ENCODE measurements at regions not wholly inside any gene's neighbourhood (a gene's known extent, or its start where the extent isn't known, plus 50 kb on each side); places are given as distances from the start of the nearest gene placed in this dataset.
A peak's percentile ranks its signal among the peaks of the same experiment; 100 is the strongest.

GRCh38 chr2:63778391-63778790 is 63.3 kb upstream of the UGP2 start:
- in situ Hi-C loops (cut with HindIII; ENCODE audit: low sequenced_read_pairs), result no loop called here
- no peak for TF ChIP-seq CTCF (IDR thresholded peaks at IDR 0.05; ENCODE audit: low read depth, low read length)
- DNase-seq (ENCODE audit: low read depth, low spot score), result no peak
- no peak overlapping the region for H3K4me3 ChIP-seq (ENCODE audit: low read depth, low read length)

- in situ Hi-C loops (cut with HindIII; ENCODE audit: low sequenced_read_pairs), result no loop called here
- DNase-seq (ENCODE audit: low read depth, low spot score), result no peak
- no peak overlapping the region for H3K4me3 ChIP-seq (ENCODE audit: low read depth, low read length)
- TF ChIP-seq CTCF (IDR thresholded peaks at IDR 0.05; ENCODE audit: low read depth, low read length), result no peak
Measured at GRCh38 chr2:63780518-63781155, 61.1 kb upstream of the UGP2 start.

- H3K4me3 ChIP-seq (ENCODE audit: low read depth, low read length), result no peak overlapping the region
- in situ Hi-C loops (cut with HindIII; ENCODE audit: low sequenced_read_pairs), result no loop called here
- no peak for TF ChIP-seq CTCF (IDR thresholded peaks at IDR 0.05; ENCODE audit: low read depth, low read length)
- no peak for DNase-seq (ENCODE audit: low read depth, low spot score)
Measured at GRCh38 chr2:63784461-63784860, 57.2 kb upstream of the UGP2 start.

GRCh38 chr2:63785096-63785495 is 56.6 kb upstream of the UGP2 start:
- in situ Hi-C loops (cut with HindIII; ENCODE audit: low sequenced_read_pairs), result no loop called here
- DNase-seq (ENCODE audit: low read depth, low spot score), result no peak
- TF ChIP-seq CTCF (IDR thresholded peaks at IDR 0.05; ENCODE audit: low read depth, low read length), result no peak
- no peak overlapping the region for H3K4me3 ChIP-seq (ENCODE audit: low read depth, low read length)

GRCh38 chr2:63786471-63786870 is 55.2 kb upstream of the UGP2 start:
- no peak for DNase-seq (ENCODE audit: low read depth, low spot score)
- TF ChIP-seq CTCF (IDR thresholded peaks at IDR 0.05; ENCODE audit: low read depth, low read length), result no peak
- H3K4me3 ChIP-seq (ENCODE audit: low read depth, low read length), result no peak overlapping the region
- in situ Hi-C loops (cut with HindIII; ENCODE audit: low sequenced_read_pairs), result no loop called here

GRCh38 chr2:63788071-63788470 is 53.6 kb upstream of the UGP2 start:
- no peak overlapping the region for H3K4me3 ChIP-seq (ENCODE audit: low read depth, low read length)
- TF ChIP-seq CTCF (IDR thresholded peaks at IDR 0.05; ENCODE audit: low read depth, low read length), result no peak
- in situ Hi-C loops (cut with HindIII; ENCODE audit: low sequenced_read_pairs), result no loop called here
- peak; percentile 59 for DNase-seq (ENCODE audit: low read depth, low spot score)
